HG03280 (cell line): ENCODE measurements at regions not wholly inside any gene's neighbourhood (a gene's known extent, or its start where the extent isn't known, plus 50 kb on each side); places are given as distances from the start of the nearest gene placed in this dataset.
"Not testable (repeated sequence)": the region's sequence is repeated elsewhere in the genome, so short reads cannot be mapped to it uniquely, and the experiment has no call there.

Experiments used
- ATAC-seq: cut with Tn5 transposase; IDR thresholded peaks from one replicate; pipeline ENCODE4 v1.9.1; 2021; ENCODE audit warnings: mild to moderate bottlenecking, moderate library complexity; ENCODE audit not compliant: unreplicated experiment

- no peak for ATAC-seq
Measured at GRCh38 chr10:123221418-123221817, 67.2 kb downstream of the BUB3 start.

GRCh38 chr10:123222832-123223231, 68.6 kb downstream of the BUB3 start:
- no peak for ATAC-seq

DNA sequence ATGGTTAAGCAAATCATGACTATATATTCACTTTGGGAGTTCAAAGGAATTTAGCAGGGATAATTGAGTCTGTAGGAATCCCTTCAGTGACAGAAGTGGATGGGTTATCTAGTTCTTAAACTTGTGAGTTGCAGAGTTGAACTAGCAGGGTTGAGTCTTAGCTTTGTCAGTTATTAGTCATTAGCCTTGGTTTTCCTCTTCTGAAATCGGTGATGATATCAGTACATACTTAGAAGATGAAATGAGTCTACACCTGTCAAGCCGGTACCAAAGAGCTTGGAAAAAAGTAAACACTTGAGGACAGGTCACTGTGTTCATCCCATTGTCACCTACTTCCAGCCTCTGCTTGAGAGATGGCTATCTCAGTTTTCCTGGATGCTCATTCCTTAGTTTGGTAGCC, 73.5 kb downstream of the BUB3 start:
- ATAC-seq = no peak

DNA sequence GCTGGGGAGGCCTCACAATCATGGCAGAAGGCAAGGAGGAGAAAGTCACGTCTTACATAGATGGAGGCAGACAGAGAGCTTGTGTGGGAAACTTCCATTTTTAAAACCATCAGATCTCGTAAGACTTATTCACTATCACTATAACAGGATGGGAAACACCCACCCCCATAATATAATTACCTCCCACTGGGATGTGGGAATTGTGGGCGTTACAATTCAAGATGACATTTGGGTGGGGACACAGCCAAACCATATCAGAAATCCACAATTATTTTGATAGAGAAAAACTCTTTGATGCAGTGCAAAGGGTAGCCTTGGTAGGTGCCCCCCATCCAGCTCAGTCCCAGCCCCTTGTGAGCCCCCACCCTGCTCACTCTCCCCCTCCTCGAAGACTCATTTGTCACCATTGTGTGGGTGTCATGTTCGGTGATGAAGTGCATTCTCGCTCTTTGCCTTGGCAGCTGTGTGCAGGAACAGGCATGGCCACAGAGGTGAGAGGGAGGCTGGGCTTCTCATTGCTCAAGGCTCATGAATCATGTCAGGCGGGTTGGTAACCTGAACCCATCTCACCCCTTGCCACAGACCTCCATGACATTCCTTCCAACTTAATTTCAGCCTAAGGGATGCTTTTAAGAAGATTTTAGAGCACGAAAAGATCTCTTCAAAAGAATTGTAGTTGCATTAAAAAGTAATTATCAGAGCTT, 75.9 kb downstream of the BUB3 start:
- no peak for ATAC-seq

DNA sequence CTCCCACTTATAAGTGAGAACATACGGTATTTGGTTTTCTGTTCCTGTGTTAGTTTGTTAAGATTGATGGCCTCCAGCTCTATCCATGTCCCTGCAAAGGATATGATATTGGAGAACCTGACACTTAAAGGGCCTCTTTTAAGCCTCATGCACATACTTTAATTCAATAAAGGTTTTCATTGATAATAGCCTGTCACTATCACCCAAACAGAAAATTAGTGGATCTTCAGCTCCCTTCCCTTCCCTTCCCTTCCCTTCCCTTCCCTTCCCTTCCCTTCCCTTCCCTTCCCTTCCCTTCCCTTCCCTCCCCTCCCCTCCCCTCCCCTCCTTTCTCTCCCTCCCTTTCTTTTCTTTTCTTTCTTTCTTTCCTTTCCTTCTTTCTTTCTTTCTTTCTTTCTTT, 78.7 kb downstream of the BUB3 start:
- ATAC-seq = not testable (repeated sequence)

- not testable (repeated sequence) for ATAC-seq
Measured at GRCh38 chr10:123235014-123235413, 80.8 kb downstream of the BUB3 start.

DNA sequence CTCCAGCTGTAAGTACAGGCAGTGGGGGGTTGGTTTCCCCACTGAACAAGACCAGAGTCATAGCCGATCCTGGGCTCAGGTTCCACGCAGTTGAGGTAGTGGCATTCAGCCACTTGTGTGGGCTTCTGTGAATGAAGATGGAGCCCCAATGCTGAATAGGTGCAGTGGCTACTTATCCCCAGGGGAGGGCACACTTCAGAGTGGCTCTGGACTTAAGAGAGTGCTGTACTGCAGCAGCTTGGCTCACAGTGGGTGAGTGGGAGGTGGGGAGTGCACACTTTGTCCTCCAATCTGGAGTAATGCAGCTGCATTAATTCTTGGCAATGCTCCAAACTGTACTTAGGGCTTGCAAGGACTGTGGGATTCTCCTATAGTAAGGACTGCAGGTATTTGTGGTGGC, 81.9 kb downstream of the BUB3 start:
- no peak for ATAC-seq

DNA sequence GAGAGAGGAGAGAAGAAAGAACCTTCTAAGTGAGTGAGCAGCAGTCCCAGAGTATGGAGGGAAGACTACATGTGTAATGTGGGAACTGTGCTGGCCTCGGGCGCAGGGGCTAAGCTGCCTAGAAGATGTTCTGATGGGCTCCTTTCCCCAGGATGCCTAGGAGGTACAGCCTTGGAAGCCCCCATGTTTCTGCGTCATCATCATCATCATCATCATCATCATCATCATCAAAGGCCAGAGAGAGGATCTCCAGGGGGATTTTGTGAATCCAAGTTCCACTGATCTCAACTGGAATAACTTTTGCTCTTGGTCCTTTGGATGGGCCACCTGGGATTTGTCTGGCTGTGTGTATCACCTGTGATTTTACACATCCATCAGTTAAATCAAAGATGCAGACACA, 86.0 kb downstream of the BUB3 start:
- ATAC-seq = no peak

GRCh38 chr10:123240776-123241175, 86.6 kb downstream of the BUB3 start:
- no peak for ATAC-seq

- ATAC-seq = no peak
Measured at GRCh38 chr10:123241391-123242141, 87.4 kb downstream of the BUB3 start.

GRCh38 chr10:123244747-123245146, 90.5 kb downstream of the BUB3 start:
- ATAC-seq = no peak

DNA sequence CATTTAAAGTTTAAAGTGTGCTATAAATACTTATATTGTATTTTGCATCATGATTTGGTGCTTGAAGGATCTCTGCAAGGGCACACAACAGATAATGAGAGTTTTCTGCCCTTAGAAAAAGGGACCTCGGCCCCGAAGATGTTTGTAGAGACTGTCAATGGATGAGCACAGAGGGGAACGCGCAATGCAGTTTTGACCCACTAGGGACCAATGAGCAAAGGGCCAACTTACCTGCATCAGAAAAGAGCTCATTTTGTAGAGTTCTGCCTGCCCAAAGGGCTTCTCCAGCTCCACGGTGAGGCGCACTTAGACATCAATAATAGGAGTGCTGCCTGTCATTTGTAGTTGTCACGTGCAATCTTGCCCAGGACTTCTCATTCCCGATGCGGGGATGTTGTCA, 91.1 kb downstream of the BUB3 start:
- no peak for ATAC-seq

- ATAC-seq = no peak
Measured at GRCh38 chr10:123249894-123250293, 95.7 kb downstream of the BUB3 start.

DNA sequence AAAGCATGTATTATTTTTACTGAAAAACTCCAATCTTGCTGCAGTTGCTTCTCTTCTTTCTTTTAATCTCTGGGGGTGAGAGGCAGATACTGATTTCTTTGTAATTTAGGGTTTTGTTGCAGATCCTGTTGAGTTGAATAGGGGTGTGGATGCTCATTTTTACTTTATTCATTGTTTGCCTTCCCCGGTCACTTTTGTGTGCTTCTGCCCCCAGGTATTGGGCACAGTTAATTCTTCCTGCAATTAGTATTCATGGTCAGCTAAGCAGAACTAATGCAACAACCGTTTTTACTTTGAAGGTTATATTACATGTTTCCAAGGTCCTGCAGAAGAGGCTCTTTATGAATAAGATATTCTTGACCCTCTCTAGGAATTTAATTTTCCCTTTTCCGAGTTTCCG, 96.4 kb downstream of the BUB3 start:
- no peak for ATAC-seq

- no peak for ATAC-seq
Measured at GRCh38 chr10:123252779-123253178, 98.6 kb downstream of the BUB3 start.

DNA sequence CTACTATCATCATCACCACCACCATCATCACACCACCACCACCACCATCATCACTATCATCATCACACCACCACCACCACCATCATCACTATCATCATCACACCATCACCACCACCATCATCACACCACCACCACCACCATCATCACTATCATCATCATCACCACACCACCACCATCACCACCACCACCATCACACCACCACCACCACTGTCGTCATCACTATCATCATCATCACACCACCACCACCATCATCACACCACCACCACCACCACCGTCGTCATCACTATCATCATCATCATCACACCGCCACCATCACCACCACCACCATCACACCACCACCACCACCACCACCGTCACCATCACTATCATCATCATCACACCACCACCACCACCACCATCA, 100.1 kb downstream of the BUB3 start:
- ATAC-seq = not testable (repeated sequence)

- no peak for ATAC-seq
Measured at GRCh38 chr10:123257904-123258456, 103.8 kb downstream of the BUB3 start.

- no peak for ATAC-seq
Measured at GRCh38 chr10:123259081-123259480, 104.9 kb downstream of the BUB3 start.

GRCh38 chr10:123259791-123260190, 105.6 kb downstream of the BUB3 start:
- no peak for ATAC-seq

DNA sequence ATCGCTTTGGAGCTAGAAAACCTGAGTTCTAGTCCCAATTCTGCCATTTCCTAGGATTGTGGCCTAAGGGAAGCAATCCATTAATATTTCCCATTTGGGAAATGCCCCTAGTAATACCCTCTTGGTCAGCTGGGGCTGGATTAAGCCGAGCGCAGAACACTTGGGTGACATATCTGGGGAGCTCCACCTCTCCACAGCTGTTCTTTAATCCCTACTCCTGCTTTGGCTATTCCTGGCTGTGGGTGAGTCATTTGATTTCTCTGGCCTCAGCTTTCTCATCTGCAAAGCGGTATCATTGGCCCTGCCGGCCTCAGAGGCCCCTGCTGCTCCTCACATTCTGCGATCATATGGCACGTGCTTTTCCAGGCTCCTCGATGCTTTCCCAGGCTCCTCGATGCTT, 108.3 kb downstream of the BUB3 start:
- no peak for ATAC-seq

- no peak for ATAC-seq
Measured at GRCh38 chr10:123266971-123267370, 112.8 kb downstream of the BUB3 start.

GRCh38 chr10:123269017-123269552, 114.9 kb downstream of the BUB3 start:
- ATAC-seq = no peak
